ENCODE measurements at regions not wholly inside any gene's neighbourhood (a gene's known extent, or its start where the extent isn't known, plus 50 kb on each side); places are given as distances from the start of the nearest gene placed in this dataset.

DNA sequence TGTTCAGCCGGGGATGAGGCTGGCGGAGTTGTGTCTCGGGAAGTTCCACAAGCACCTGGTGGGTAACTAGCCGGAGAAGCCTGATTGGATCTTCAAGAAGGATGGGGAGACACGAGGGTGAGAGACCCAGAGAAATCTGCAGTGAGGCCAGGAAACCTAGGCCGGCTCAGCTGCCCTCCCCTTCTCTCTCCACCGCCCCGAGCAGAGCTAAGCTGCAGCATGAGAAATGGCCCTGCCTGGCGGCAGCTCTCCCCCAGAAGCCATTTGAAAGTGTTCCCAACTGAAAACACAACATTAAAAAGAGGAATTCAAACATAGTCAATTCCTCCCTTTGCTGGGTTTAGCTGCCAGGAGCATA lies 77.8 kb upstream of the SHISAL1 start:
- intact Hi-C loops (cut with micrococcal nuclease) = no loop called here
- BruUV-seq (replicated peaks) = no TSS peak
- Histone ChIP-seq H3K27ac (ENCODE audit: insufficient read depth, low read depth, low read length) (no peak overlapping the region), H3K27me3 (ENCODE audit: control insufficient read depth in 2 of 2, insufficient read depth in 2 of 2, low read length in 2 of 2) (no peaks in the 10 kb centered on the region), H3K4me3 (replicated peaks in 1 of 3; ENCODE audit: insufficient read depth in 1 of 3, low read depth in 1 of 3, low read length in 3 of 3) (no peak overlapping the region), H3K4me1 (ENCODE audit: control insufficient read depth, extremely low read depth, insufficient read depth, low read length) (no peaks in the 10 kb centered on the region), H3K9ac (replicated peaks; ENCODE audit: extremely low read depth, insufficient read depth, low read length) (no peak overlapping the region), H2AFZ (ENCODE audit: low read depth, low read length) (no peak overlapping the region), H3K9me3 (replicated peaks; ENCODE audit: control insufficient read depth, insufficient read depth, low read length) (no peaks in the 10 kb centered on the region), H4K20me1 (replicated peaks; ENCODE audit: control insufficient read depth, extremely low read depth, insufficient read depth, low read length) (no peaks in the 10 kb centered on the region), H3K79me2 (ENCODE audit: control insufficient read depth, insufficient read depth, low read length) (no peaks in the 10 kb centered on the region), H3K9me1 (replicated peaks; ENCODE audit: control insufficient read depth, extremely low read depth, insufficient read depth, low read length) (no peaks in the 10 kb centered on the region), H3K4me2 (ENCODE audit: insufficient read depth, low read length) (no peak overlapping the region), H3K36me3 (ENCODE audit: control insufficient read depth in 2 of 2, extremely low read depth in 1 of 2, insufficient read depth in 2 of 2, low read length in 2 of 2) (no peaks in the 10 kb centered on the region)
- dilution Hi-C loops (cut with MboI; ENCODE audit: extremely low pct_ligation_motif_present, low sequenced_read_pairs) = no loop called here
- ChIA-PET POLR2A (no interaction called here), CTCF (no interaction called here)
- DNase-seq (ENCODE audit: low read depth, low spot score) (no peak), FAIRE-seq (no peak)
- TF ChIP-seq MYC (IDR thresholded peaks at IDR 0.05; ENCODE audit: low read depth, low read length) = no peak
- TF ChIP-seq POLR2AphosphoS5 (IDR thresholded peaks at IDR 0.05; ENCODE audit: insufficient read depth, low read depth, low read length) = no peak
- TF ChIP-seq, protein P1, sequence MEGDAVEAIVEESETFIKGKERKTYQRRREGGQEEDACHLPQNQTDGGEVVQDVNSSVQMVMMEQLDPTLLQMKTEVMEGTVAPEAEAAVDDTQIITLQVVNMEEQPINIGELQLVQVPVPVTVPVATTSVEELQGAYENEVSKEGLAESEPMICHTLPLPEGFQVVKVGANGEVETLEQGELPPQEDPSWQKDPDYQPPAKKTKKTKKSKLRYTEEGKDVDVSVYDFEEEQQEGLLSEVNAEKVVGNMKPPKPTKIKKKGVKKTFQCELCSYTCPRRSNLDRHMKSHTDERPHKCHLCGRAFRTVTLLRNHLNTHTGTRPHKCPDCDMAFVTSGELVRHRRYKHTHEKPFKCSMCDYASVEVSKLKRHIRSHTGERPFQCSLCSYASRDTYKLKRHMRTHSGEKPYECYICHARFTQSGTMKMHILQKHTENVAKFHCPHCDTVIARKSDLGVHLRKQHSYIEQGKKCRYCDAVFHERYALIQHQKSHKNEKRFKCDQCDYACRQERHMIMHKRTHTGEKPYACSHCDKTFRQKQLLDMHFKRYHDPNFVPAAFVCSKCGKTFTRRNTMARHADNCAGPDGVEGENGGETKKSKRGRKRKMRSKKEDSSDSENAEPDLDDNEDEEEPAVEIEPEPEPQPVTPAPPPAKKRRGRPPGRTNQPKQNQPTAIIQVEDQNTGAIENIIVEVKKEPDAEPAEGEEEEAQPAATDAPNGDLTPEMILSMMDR (IDR thresholded peaks at IDR 0.05; ENCODE audit: extremely low read depth in 1 of 2, insufficient read depth in 1 of 2, low read depth in 1 of 2, low read length in 2 of 2) = no peak
- no peak for TF ChIP-seq FOS (IDR thresholded peaks at IDR 0.05; ENCODE audit: borderline replicate concordance, insufficient read depth, low read length)
- no peak for TF ChIP-seq EZH2 (IDR thresholded peaks at IDR 0.05; ENCODE audit: borderline replicate concordance, low read depth, low read length, severe bottlenecking)
- TF ChIP-seq POLR2A (IDR thresholded peaks at IDR 0.05; ENCODE audit: low read depth, low read length) = no peak
- no peak for TF ChIP-seq GATA2 (IDR thresholded peaks at IDR 0.05; ENCODE audit: insufficient read depth, insufficient read length, low read depth, low read length)
- TF ChIP-seq, protein P2, sequence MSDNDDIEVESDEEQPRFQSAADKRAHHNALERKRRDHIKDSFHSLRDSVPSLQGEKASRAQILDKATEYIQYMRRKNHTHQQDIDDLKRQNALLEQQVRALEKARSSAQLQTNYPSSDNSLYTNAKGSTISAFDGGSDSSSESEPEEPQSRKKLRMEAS (IDR thresholded peaks at IDR 0.05; ENCODE audit: insufficient read depth, insufficient read length) = no peak
- no peak for TF ChIP-seq JUN (IDR thresholded peaks at IDR 0.05; ENCODE audit: borderline replicate concordance, insufficient read depth, insufficient read length, low read depth)

Data from endothelial cell of umbilical vein (primary cell).